Body of pancreas (tissue), 4 donors: ENCODE measurements at regions not wholly inside any gene's neighbourhood (a gene's known extent, or its start where the extent isn't known, plus 50 kb on each side); places are given as distances from the start of the nearest gene placed in this dataset.
"Not testable (repeated sequence)": the region's sequence is repeated elsewhere in the genome, so short reads cannot be mapped to it uniquely, and the experiment has no call there.

Source experiments
- CTCF ChIP-seq, 7 experiments: fragments of 450-650 bp in 4 of 7; fragments of 200-600 bp in 3 of 7; sonication (generic) in 3 of 7; IDR thresholded peaks; one replicate each; pipeline ENCODE4 v1.5.1; 2016 to 2019; ENCODE audit warnings: antibody characterized with exemption in 7 of 7
- POLR2A ChIP-seq, 3 donors: fragments of 450-650 bp; IDR thresholded peaks; one replicate each; pipeline ENCODE4 v1.6.1; 2016; ENCODE audit warnings: antibody characterized with exemption in 3 of 3, mild to moderate bottlenecking in 2 of 3

- not testable (repeated sequence) for TF ChIP-seq CTCF, POLR2A (IDR thresholded peaks at IDR 0.05)
Measured at GRCh38 chr19:23464349-23464748, 69.1 kb upstream of the ZNF91 start.
